DMS114 treated with DMSO at 0.1 percent for 48 hours (cell line): ENCODE measurements at regions not wholly inside any gene's neighbourhood (a gene's known extent, or its start where the extent isn't known, plus 50 kb on each side); places are given as distances from the start of the nearest gene placed in this dataset.

ENCODE experiments used
- DNase-seq: peaks from one replicate; lab custom pipeline; 2025; ENCODE audit not compliant: unreplicated experiment; lab: John Stamatoyannopoulos, UW

DNA sequence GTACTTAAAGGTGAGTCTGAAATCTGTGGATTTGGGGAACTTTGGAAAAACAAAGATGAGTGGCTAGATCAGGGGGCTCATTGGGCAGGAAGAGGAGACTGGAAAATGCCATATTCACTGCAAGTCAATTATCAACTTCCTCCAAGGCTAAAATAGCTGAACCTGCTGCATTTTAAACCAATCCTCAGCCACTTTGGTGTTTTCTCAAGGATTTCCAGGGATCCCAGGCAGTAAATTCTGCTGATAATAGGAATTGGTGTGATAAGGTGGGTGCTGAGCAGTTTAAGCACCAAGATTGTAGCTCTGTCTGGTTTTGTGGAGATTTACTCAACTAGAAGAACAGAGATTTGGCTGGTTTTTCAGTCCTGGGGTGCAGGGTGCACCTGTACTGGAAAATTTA, 153.9 kb upstream of the CAMK1G start:
- no peak for DNase-seq

DNA sequence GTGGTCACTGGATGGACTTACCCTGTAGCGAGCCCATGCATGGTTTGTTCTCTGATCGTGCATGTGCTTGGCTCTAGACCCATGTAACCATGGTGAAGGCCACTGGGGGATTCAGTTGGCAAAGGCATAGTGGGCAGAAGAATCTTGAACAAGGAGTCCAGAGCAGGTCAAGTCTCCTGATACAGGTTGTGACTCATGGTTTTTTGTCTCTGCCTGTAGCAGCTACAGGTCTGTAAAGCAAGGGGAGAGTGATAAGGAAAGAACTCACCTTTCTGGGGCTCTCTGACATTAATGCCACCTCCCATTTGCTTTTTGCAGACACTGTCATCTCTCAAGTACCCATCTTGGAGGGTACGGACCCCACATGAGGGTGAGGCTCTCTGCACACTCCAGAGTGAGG, 153.4 kb upstream of the CAMK1G start:
- DNase-seq: no peak

- DNase-seq: no peak
Observed at GRCh38 chr1:209430821-209431259, 152.7 kb upstream of the CAMK1G start.

- DNase-seq: no peak
Observed at GRCh38 chr1:209431402-209431801, 152.1 kb upstream of the CAMK1G start.

DNA sequence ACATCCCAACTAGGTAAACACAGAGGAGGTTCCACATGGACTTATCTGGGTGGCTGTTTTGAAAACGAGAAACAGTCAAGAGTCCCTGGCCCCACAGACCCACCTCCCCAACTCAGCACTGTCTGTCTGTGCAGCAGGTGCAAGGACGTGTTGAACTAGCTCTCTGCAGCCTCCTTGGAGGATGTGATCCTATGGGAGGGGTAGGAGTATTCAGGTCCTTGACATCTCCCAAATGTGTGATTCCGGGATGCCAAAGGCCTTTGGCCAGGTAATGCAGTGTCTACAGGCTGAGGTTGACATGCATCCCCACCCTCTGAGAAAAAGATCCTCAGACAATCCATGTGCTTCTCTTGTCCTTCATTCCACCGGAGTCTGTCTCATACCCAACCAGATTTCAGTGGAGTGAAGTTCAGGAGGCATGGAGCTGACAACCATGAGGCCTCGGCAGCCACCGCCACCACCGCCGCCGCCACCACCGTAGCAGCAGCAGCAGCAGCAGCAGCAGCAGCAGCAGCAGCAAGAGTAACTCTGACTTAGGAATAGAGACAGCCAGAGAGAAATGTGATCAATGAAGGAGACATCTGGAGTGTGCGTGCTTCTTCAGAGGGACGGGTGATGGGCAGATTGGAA, 151.6 kb upstream of the CAMK1G start:
- no peak for DNase-seq

GRCh38 chr1:209432443-209432825, 151.1 kb upstream of the CAMK1G start:
- DNase-seq: no peak

DNA sequence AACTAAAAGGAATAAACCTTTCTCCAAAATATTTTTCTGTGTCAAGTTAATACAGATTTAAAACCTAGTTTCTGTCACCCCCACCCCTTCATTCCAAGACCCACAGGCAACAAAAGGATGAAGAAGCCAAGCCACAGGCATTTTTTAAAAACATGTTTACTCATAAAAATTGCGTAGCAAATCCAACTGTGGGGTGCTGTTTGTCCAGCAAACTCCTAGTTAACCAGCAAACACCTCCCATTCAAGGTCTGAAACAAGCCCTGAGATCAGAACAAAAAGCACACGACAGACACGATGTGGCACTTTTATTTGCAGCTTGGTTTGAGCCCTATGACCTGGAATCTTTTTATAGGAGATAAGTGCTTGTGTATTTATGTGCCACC, 149.9 kb upstream of the CAMK1G start:
- DNase-seq: no peak

GRCh38 chr1:209434066-209434465, 149.4 kb upstream of the CAMK1G start:
- DNase-seq: no peak

DNA sequence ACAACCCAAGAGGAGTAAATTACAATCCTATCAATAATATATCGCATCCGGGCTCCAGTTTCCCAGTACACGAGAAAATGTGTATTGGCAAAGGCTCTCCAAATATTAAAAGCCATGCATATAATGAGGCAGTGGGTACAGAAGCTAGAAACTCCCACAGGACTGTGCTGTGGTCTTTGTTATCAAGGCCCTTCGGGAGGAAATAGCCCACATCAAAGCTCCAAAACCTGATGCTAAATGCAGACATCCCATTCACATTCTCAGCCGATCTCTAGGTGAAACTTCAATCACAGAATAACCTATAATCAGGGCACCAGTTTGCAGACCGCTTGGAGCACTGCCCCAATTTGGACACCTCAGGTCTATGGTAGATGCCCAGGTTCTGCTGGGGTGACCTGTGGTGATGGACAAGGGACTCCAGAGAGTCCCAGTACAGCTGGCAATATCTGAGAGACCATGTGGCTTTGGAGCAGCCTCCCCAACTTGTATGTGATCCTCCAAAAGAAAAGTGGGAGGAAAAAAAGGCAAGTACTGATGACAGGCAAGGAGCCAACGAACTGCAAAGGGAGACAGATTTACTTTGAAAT, 148.8 kb upstream of the CAMK1G start:
- no peak for DNase-seq

DNA sequence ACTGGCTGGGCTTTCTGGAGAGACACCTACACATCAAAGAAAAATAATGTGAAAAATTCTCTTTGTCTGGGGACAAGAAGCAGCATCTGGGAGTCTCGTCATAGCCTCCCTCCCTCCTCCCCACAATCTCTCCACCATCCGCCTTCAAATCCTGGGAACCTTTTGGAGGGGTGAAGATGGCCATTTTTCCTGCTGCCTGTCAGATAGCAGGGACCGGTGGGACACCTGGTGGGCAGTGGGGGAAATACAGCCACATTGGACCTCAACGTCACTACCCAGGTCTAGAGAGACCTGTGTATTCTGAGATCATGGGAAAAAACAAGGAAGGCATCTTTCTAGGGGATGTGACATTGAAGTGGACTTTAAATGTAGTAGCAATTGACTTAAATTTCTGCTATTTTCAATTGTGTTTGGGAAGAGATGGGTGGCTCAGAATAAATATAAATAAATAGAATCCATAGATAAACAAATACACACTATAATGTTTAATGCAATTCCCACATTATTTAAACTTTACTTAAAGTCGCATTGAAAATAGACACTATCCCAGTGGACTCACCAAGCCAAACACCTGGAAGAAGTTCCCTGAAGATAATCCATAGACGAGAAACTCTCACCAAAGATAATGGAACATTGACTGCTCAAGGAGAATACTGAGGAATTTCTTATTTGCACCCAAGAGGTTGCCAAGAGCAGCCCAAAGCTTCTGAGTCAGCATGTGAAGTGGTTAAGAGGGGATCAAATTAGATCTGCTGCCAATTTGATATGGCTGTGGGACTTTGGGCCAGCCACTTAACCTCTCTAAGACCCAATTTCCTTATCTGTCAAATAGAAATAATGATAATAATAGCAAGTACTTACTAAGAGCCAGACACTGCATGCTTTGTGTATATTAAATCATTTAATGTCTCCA, 147.6 kb upstream of the CAMK1G start:
- peak; percentile 18 for DNase-seq

GRCh38 chr1:209439828-209440227, 143.7 kb upstream of the CAMK1G start:
- no peak for DNase-seq

DNA sequence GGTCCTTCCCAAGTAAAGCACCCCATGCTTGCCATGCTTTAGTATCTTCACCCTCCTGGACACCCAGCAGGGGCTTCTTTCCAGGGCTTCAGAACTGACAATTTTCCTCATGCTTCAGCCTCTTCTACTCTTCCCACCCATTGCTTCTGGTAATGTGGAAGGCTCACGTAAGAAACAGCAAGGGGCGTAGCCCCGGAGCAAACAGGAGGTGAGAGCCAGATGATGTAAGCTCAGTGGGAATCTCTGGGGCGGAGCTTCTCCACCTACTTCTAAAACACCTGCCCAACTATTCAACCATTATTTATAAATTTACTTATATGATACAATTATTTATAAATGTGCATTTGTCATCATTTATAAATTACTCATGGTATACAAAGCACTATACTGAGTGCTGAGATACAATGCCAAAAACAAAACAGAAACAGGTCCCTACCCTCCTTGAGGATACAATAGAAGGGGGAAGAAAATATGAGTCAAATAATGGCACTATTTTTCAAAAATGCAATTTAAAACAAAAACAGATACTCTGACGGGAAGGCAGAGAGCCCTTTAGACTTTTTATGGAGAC, 140.1 kb upstream of the CAMK1G start:
- no peak for DNase-seq

GRCh38 chr1:209443975-209444651, 139.4 kb upstream of the CAMK1G start:
- DNase-seq: no peak

GRCh38 chr1:209444961-209445360, 138.6 kb upstream of the CAMK1G start:
- no peak for DNase-seq

GRCh38 chr1:209445576-209445975, 137.9 kb upstream of the CAMK1G start:
- DNase-seq: no peak

GRCh38 chr1:209446356-209446755, 137.2 kb upstream of the CAMK1G start:
- no peak for DNase-seq

GRCh38 chr1:209454340-209454994, 129.0 kb upstream of the CAMK1G start:
- DNase-seq: no peak

DNA sequence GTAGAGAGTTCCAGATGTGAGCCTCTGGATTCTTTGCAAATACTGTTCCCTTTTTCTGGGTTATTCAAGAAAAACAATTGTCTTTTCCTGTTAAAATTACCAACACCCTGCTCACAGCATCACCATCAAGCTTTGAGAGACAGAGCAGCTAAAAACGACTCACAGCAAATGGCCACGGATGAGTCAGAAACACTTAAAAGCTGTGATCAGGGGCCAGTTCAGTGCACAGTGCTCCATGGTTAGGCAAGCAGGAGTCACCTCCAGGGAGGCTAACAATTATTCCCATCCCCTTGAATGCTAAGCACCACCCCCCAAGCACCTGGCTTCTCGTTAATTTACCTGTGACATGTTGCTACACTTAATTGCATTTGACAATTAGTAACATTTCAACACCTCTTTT, 128.4 kb upstream of the CAMK1G start:
- DNase-seq: no peak

DNA sequence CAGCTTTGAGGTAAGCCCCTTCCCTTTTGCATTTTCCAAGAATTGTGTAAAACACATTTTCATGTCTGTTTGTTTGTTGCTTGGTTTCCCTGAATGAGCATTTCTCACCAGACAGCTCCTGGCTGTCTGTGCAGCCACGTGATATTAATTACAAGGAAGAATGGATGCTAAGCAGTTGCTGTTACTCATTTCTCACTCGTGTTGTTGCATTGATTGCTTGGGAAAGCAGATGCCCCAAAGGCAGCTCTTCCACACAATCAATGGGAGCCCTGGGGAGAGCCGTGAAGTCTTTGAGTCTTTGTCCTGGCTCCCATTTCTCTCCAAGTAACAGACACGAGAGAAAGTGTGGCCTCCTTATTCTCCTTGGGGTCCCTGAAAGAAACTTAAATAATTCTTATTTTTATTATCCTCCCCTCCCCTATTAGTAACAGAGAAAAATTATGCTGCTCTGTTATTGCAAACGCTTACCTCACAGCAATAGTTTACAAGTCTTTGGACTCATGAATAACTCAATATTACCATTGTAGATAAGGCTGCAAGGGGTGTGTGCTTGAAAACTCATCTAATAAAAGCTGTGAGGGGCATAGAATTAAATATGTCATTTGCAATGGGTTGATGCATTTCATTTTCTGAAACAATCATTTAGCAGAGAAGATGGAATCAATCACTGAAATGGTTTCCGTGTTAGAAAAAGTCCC, 127.7 kb upstream of the CAMK1G start:
- DNase-seq: no peak

DNA sequence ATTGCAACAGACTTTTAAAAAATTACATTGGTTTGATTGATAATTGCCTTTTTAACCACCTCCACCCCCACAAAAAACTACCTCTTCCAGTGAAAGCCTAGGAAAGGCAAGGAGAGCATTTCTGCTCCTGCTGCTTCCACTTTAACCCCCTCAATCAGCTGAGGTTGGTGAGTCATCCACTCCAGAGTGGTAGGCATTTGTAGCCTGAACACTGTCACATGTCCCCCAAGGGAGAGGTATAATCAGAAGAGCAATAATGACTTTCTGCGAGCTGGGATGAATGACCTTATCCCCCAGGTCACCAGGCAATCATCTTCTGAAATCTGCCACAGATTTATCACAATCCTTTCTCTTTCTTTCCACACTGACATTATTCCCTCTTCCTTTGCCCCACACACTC, 126.6 kb upstream of the CAMK1G start:
- DNase-seq: no peak
